ENCODE measurements at regions not wholly inside any gene's neighbourhood (a gene's known extent, or its start where the extent isn't known, plus 50 kb on each side); places are given as distances from the start of the nearest gene placed in this dataset.

GRCh38 chr20:6499566-6499965 is 267.9 kb upstream of the BMP2 start:
- ATAC-seq (ENCODE audit: low FRiP score in 2 of 2) (no peak), DNase-seq (no peak)
- Histone ChIP-seq H3K27me3 (no peaks in the 10 kb centered on the region), H3K9me3 (no peaks in the 10 kb centered on the region), H3K27ac (no peak overlapping the region), H3K4me3 (no peak overlapping the region), H3K36me3 (no peaks in the 10 kb centered on the region), H3K4me1 (peaks cover 0 to 12% (median 0%) of the 10 kb centered on the region in 4 donors)
- TF ChIP-seq POLR2A (IDR thresholded peaks at IDR 0.05), result no peak

DNA sequence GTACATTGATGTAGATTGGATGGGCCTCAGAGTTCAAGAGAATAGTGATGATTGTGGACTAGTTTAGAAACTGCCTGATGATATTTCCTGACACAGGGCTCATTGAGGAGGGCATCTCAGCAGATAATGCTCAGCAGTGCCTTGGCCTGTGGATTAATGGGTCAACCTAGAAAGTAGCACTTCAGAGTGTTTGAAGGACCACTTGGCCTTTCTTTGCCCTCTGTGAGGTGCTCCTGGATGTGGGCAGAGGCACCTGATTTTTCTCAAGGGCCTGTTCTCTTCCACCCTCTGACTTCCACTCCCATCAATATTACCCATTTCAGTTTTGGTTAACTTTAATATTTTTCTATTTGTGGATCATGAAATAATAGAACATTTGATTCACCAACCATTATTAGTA is 270.6 kb upstream of the BMP2 start:
- Histone ChIP-seq H3K4me1 (peaks cover 0 to 12% (median 0%) of the 10 kb centered on the region in 4 donors), H3K9me3 (no peaks in the 10 kb centered on the region), H3K27me3 (no peaks in the 10 kb centered on the region), H3K4me3 (no peak overlapping the region), H3K27ac (no peak overlapping the region), H3K36me3 (no peaks in the 10 kb centered on the region)
- ATAC-seq (ENCODE audit: low FRiP score in 2 of 2), result no peak
- TF ChIP-seq POLR2AphosphoS5 (IDR thresholded peaks at IDR 0.05) (no peak), CTCF (IDR thresholded peaks at IDR 0.05) (no peak), POLR2A (IDR thresholded peaks at IDR 0.05) (no peak), EP300 (IDR thresholded peaks at IDR 0.05) (no peak)
- DNase-seq, result peak in 1 of 2 donors; percentile 48

GRCh38 chr20:6495907-6496306 is 271.6 kb upstream of the BMP2 start:
- Histone ChIP-seq H3K4me3 (no peak overlapping the region), H3K4me1 (peaks cover 0 to 12% (median 0%) of the 10 kb centered on the region in 4 donors), H3K36me3 (no peaks in the 10 kb centered on the region), H3K27ac (no peak overlapping the region), H3K9me3 (no peaks in the 10 kb centered on the region), H3K27me3 (no peaks in the 10 kb centered on the region)
- DNase-seq, result no peak
- no peak for ATAC-seq (ENCODE audit: low FRiP score in 2 of 2)
- TF ChIP-seq POLR2A (IDR thresholded peaks at IDR 0.05) (no peak), CTCF (IDR thresholded peaks at IDR 0.05) (no peak), POLR2AphosphoS5 (IDR thresholded peaks at IDR 0.05) (no peak), EP300 (IDR thresholded peaks at IDR 0.05) (no peak)
- 69 to 72% methylated on average over 1 of the region's 1 CpG for WGBS, 2 donors

GRCh38 chr20:6492271-6493055 is 275.0 kb upstream of the BMP2 start:
- peaks cover 0 to 26% (median 0%) of the 10 kb centered on the region in 4 donors for H3K4me1 ChIP-seq
- no peak for ATAC-seq (ENCODE audit: low FRiP score in 2 of 2)
- DNase-seq, result no peak
- no peak overlapping the region for H3K27ac ChIP-seq
- no peaks in the 10 kb centered on the region for H3K9me3 ChIP-seq
- TF ChIP-seq CTCF (IDR thresholded peaks at IDR 0.05) (no peak), EP300 (IDR thresholded peaks at IDR 0.05) (no peak), POLR2A (IDR thresholded peaks at IDR 0.05) (no peak), POLR2AphosphoS5 (IDR thresholded peaks at IDR 0.05) (no peak)
- no peaks in the 10 kb centered on the region for H3K36me3 ChIP-seq
- H3K27me3 ChIP-seq, result no peaks in the 10 kb centered on the region
- no peak overlapping the region for H3K4me3 ChIP-seq
- 69 to 77% methylated on average over 8 of the region's 8 CpGs for WGBS, 2 donors

DNA sequence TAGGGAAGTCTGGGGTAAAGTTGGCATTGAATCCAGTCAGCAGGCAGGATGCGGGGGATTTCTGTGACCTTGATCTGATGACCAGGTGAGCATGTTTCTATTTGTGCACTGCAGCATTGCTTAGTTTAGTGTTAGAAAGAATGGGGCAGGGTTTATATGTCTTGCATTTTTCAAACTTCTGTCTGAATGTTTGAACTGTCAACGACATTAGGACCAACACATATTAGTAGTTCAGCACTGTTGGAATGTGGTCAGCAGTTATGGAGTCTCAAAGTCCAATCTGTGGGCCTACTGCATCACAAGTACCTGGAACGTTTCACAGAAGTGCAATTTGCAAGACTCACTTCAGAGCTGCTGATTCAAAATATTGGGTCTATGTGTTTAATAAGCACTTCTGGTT is 276.6 kb upstream of the BMP2 start:
- Histone ChIP-seq H3K36me3 (no peaks in the 10 kb centered on the region), H3K9me3 (no peaks in the 10 kb centered on the region), H3K27me3 (no peaks in the 10 kb centered on the region), H3K27ac (no peak overlapping the region), H3K4me3 (no peak overlapping the region), H3K4me1 (peaks cover 0 to 20% (median 0%) of the 10 kb centered on the region in 4 donors)
- WGBS, 2 donors, result 65 to 71% methylated on average over 3 of the region's 3 CpGs
- DNase-seq (no peak), ATAC-seq (ENCODE audit: low FRiP score in 2 of 2) (no peak)
- no peak for TF ChIP-seq POLR2A (IDR thresholded peaks at IDR 0.05)
- TF ChIP-seq CTCF (IDR thresholded peaks at IDR 0.05), result no peak
- no peak for TF ChIP-seq POLR2AphosphoS5 (IDR thresholded peaks at IDR 0.05)
- TF ChIP-seq EP300 (IDR thresholded peaks at IDR 0.05), result no peak

All from upper lobe of left lung (tissue), 6 donors.